GM23338 (cell line): ENCODE measurements at regions not wholly inside any gene's neighbourhood (a gene's known extent, or its start where the extent isn't known, plus 50 kb on each side); places are given as distances from the start of the nearest gene placed in this dataset.

Source experiments
- ATAC-seq: fragments of 200-7000 bp; cut with Tn5 transposase; 3 replicates; pipeline ENCODE4 v1.9.1; 2020
- DNase-seq: peaks from one replicate; pipeline ENCODE4 v3.0.0-alpha.2; 2015; ENCODE audit warnings: low spot score
- H2AFZ ChIP-seq: fragments of 200-600 bp; sonication (generic); 2 replicates; pipeline ENCODE4 v1.8.0; 2016; ENCODE audit warnings: antibody characterized with exemption, mild to moderate bottlenecking, moderate library complexity
- H3F3A ChIP-seq: fragments of 200-600 bp; sonication (generic); replicated peaks from 2 replicates; pipeline ENCODE4 v1.8.0; 2017; ENCODE audit warnings: antibody characterized with exemption, mixed run types, low read depth
- H3K27ac ChIP-seq: fragments of 200-600 bp; sonication (generic); 2 replicates; pipeline ENCODE4 v1.6.1; 2016; ENCODE audit warnings: low read depth
- H3K27me3 ChIP-seq: fragments of 200-600 bp; sonication (generic); 2 replicates; pipeline ENCODE4 v1.8.0; 2016; ENCODE audit warnings: mild to moderate bottlenecking, mixed run types, moderate library complexity; ENCODE audit not compliant: insufficient read depth
- H3K36me3 ChIP-seq: fragments of 200-600 bp; sonication (generic); 2 replicates; pipeline ENCODE4 v1.8.0; 2016; ENCODE audit warnings: mild to moderate bottlenecking; ENCODE audit not compliant: insufficient read depth
- H3K4me1 ChIP-seq: fragments of 200-600 bp; sonication (generic); 2 replicates; pipeline ENCODE4 v1.8.0; 2016; ENCODE audit warnings: mild to moderate bottlenecking, moderate library complexity; ENCODE audit not compliant: insufficient read depth
- H3K4me2 ChIP-seq: fragments of 200-600 bp; sonication (generic); 2 replicates; pipeline ENCODE4 v1.7.1; 2017; ENCODE audit warnings: mixed run types
- H3K4me3 ChIP-seq: fragments of 200-600 bp; sonication (generic); 2 replicates; pipeline ENCODE4 v1.6.1; 2016; ENCODE audit warnings: mixed run types
- H3K79me2 ChIP-seq: fragments of 200-600 bp; sonication (generic); replicated peaks from 2 replicates; pipeline ENCODE4 v1.8.0; 2017; ENCODE audit warnings: mild to moderate bottlenecking; ENCODE audit not compliant: insufficient read depth
- H3K9me2 ChIP-seq: fragments of 200-600 bp; sonication (generic); 2 replicates; pipeline ENCODE4 v1.8.0; 2017; ENCODE audit not compliant: insufficient read depth
- H4K20me1 ChIP-seq: fragments of 200-600 bp; sonication (generic); replicated peaks from 2 replicates; pipeline ENCODE4 v1.8.0; 2017; ENCODE audit warnings: mild to moderate bottlenecking; ENCODE audit not compliant: insufficient read depth
- H3K27ac Mint-ChIP-seq: 2 replicates; pipeline ENCODE4 v1.8.0; 2020; ENCODE audit warnings: inconsistent platforms, mild to moderate bottlenecking, moderate library complexity, mixed read lengths
- H3K27me3 Mint-ChIP-seq: 3 replicates; pipeline ENCODE4 v1.8.0; 2022; ENCODE audit warnings: low read depth, mild to moderate bottlenecking, moderate library complexity, mixed read lengths, inconsistent platforms; ENCODE audit not compliant: insufficient read depth, poor library complexity
- H3K36me3 Mint-ChIP-seq: 3 replicates; pipeline ENCODE4 v1.8.0; 2021; ENCODE audit warnings: low read depth, mild to moderate bottlenecking, inconsistent platforms, moderate library complexity, mixed read lengths
- H3K4me1 Mint-ChIP-seq: 3 replicates; pipeline ENCODE4 v1.8.0; 2020; ENCODE audit warnings: mild to moderate bottlenecking, inconsistent platforms, mixed read lengths
- H3K4me3 Mint-ChIP-seq: 3 replicates; pipeline ENCODE4 v1.8.0; 2021; ENCODE audit warnings: moderate library complexity, mild to moderate bottlenecking, inconsistent platforms, mixed read lengths
- H3K9me3 Mint-ChIP-seq: 3 replicates; pipeline ENCODE4 v1.8.0; 2020; ENCODE audit warnings: moderate library complexity, mild to moderate bottlenecking, inconsistent platforms, mixed read lengths
- CREB1 ChIP-seq: fragments of 250-450 bp; sonication (Bioruptor Pico); IDR thresholded peaks from 2 replicates; pipeline ENCODE4 v1.5.0; 2020; ENCODE audit warnings: low read depth, mild to moderate bottlenecking, moderate library complexity
- EZH2 ChIP-seq: fragments of 200-600 bp; sonication (generic); IDR thresholded peaks from one replicate; pipeline ENCODE4 v1.8.0; 2017; ENCODE audit warnings: antibody characterized with exemption, mild to moderate bottlenecking, low read depth; ENCODE audit not compliant: unreplicated experiment
- EZH2phosphoT487 ChIP-seq: fragments of 200-600 bp; sonication (generic); IDR thresholded peaks from one replicate; pipeline ENCODE4 v1.8.1; 2018; ENCODE audit warnings: antibody characterized with exemption; ENCODE audit not compliant: unreplicated experiment
- JUNB ChIP-seq: IDR thresholded peaks from one replicate; pipeline ENCODE4 v1.6.1; 2016; ENCODE audit warnings: antibody characterized with exemption; ENCODE audit not compliant: unreplicated experiment
- NANOG ChIP-seq: IDR thresholded peaks from 2 replicates; pipeline ENCODE4 v1.6.1; 2016; ENCODE audit warnings: antibody characterized with exemption, borderline replicate concordance
- POLR2AphosphoS5 ChIP-seq: IDR thresholded peaks from 2 replicates; pipeline ENCODE4 v1.6.1; 2016; ENCODE audit warnings: antibody characterized with exemption, low read depth
- STAT1 ChIP-seq: IDR thresholded peaks from one replicate; pipeline ENCODE4 v1.6.1; 2016; ENCODE audit warnings: antibody characterized with exemption; ENCODE audit not compliant: unreplicated experiment
- ZNF114 ChIP-seq: fragments of 250-450 bp; sonication (Bioruptor Pico); IDR thresholded peaks from 2 replicates; pipeline ENCODE4 v1.5.0; 2020; ENCODE audit warnings: mild to moderate bottlenecking, moderate library complexity
- ZNF331 ChIP-seq: fragments of 250-450 bp; sonication (Bioruptor Pico); IDR thresholded peaks from 2 replicates; pipeline ENCODE4 v1.5.0; 2020; ENCODE audit warnings: low read depth, mild to moderate bottlenecking, moderate library complexity
- TF ChIP-seq, protein P1 (sequence below): IDR thresholded peaks from one replicate; pipeline ENCODE4 v1.6.1; 2018; ENCODE audit warnings: antibody characterized with exemption; ENCODE audit not compliant: unreplicated experiment
- TF ChIP-seq, protein P2 (sequence below), 2 experiments: fragments of 200-600 bp in 1 of 2; sonication (generic) in 1 of 2; conservative IDR thresholded peaks; 2 replicates each; pipeline versions ENCODE4 v1.5.1 to v1.6.1; 2016 to 2017; ENCODE audit warnings: antibody characterized with exemption in 2 of 2, low read depth in 2 of 2, mild to moderate bottlenecking in 2 of 2, moderate library complexity in 1 of 2

DNA sequence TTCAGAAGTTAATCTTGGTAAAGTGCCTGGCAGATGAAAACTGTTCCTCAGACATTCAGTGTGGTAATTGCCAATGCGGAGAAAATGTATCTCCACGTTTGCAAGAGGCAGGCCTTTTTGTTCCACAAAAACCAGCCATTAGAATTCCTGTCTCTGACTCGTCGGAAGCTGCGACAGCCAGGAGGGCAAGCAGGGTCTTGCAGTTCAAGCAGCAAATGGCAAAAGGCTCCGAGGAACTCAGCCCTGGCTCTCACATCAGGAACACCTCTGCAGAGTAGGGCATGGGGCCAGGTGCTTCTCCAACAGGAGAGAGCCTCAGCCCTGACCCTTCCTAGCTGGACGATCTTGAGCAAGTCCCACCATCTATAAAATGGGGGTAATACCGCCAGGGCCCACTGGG is 69.0 kb upstream of the CPLX2 start (continued):
- TF ChIP-seq, protein P1, sequence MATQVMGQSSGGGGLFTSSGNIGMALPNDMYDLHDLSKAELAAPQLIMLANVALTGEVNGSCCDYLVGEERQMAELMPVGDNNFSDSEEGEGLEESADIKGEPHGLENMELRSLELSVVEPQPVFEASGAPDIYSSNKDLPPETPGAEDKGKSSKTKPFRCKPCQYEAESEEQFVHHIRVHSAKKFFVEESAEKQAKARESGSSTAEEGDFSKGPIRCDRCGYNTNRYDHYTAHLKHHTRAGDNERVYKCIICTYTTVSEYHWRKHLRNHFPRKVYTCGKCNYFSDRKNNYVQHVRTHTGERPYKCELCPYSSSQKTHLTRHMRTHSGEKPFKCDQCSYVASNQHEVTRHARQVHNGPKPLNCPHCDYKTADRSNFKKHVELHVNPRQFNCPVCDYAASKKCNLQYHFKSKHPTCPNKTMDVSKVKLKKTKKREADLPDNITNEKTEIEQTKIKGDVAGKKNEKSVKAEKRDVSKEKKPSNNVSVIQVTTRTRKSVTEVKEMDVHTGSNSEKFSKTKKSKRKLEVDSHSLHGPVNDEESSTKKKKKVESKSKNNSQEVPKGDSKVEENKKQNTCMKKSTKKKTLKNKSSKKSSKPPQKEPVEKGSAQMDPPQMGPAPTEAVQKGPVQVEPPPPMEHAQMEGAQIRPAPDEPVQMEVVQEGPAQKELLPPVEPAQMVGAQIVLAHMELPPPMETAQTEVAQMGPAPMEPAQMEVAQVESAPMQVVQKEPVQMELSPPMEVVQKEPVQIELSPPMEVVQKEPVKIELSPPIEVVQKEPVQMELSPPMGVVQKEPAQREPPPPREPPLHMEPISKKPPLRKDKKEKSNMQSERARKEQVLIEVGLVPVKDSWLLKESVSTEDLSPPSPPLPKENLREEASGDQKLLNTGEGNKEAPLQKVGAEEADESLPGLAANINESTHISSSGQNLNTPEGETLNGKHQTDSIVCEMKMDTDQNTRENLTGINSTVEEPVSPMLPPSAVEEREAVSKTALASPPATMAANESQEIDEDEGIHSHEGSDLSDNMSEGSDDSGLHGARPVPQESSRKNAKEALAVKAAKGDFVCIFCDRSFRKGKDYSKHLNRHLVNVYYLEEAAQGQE = no peak

DNA sequence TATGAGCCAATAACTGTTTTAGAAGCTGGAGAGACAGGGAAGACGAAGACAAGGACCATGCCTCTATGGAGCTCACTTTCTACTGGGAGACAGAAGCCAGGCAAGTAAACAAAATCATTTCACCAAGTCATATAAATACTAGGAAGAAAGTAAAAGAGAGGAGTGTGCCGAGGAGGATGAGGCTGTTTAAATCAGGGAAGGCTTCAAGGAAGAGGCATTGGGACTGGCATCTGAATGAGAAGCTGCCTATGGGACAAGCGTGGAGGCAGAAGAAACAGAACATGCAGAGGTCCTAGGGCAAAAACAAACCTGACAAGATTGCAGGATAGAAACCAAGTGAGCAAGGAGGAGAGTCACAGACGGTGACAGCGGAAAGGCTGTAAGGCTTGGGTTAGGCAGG is 68.1 kb upstream of the CPLX2 start:
- H3K27me3 Mint-ChIP-seq = peaks cover 10% of the 10 kb centered on the region
- Histone ChIP-seq H3K27me3 (peaks cover 10% of the 10 kb centered on the region), H3K4me1 (peaks cover 2% of the 10 kb centered on the region), H3K4me2 (no peak overlapping the region), H3K9me2 (no peaks in the 10 kb centered on the region), H3K27ac (no peak overlapping the region), H2AFZ (no peak overlapping the region), H3K36me3 (no peaks in the 10 kb centered on the region), H3F3A (peaks cover 1% of the 10 kb centered on the region; the same call in 1 of the 2 replicates), H3K79me2 (no peaks in the 10 kb centered on the region), H4K20me1 (no peaks in the 10 kb centered on the region; the same call in 1 of the 2 replicates), H3K4me3 (no peak overlapping the region)
- no peaks in the 10 kb centered on the region; the same call in 2 of the 3 replicates for H3K9me3 Mint-ChIP-seq
- no peak overlapping the region for H3K27ac Mint-ChIP-seq
- H3K36me3 Mint-ChIP-seq = no peaks in the 10 kb centered on the region; the same call in 2 of the 3 replicates
- DNase-seq (no peak), ATAC-seq (no peak)
- H3K4me1 Mint-ChIP-seq = peaks cover 27% of the 10 kb centered on the region
- H3K4me3 Mint-ChIP-seq = no peak overlapping the region
- no peak for TF ChIP-seq NANOG
- no peak for TF ChIP-seq ZNF331
- no peak for TF ChIP-seq EZH2phosphoT487
- TF ChIP-seq EZH2 = no peak
- no peak for TF ChIP-seq CREB1
- TF ChIP-seq STAT1 = no peak
- TF ChIP-seq, protein P2, sequence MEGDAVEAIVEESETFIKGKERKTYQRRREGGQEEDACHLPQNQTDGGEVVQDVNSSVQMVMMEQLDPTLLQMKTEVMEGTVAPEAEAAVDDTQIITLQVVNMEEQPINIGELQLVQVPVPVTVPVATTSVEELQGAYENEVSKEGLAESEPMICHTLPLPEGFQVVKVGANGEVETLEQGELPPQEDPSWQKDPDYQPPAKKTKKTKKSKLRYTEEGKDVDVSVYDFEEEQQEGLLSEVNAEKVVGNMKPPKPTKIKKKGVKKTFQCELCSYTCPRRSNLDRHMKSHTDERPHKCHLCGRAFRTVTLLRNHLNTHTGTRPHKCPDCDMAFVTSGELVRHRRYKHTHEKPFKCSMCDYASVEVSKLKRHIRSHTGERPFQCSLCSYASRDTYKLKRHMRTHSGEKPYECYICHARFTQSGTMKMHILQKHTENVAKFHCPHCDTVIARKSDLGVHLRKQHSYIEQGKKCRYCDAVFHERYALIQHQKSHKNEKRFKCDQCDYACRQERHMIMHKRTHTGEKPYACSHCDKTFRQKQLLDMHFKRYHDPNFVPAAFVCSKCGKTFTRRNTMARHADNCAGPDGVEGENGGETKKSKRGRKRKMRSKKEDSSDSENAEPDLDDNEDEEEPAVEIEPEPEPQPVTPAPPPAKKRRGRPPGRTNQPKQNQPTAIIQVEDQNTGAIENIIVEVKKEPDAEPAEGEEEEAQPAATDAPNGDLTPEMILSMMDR (conservative IDR thresholded peaks at IDR 0.05; ENCODE audit: low read depth in 2 of 2) = no peak
- TF ChIP-seq JUNB = no peak
- no peak for TF ChIP-seq ZNF114 (CRISPR knock-in tag)
- no peak for TF ChIP-seq POLR2AphosphoS5
